Tibial nerve (tissue), 4 donors: ENCODE measurements at regions not wholly inside any gene's neighbourhood (a gene's known extent, or its start where the extent isn't known, plus 50 kb on each side); places are given as distances from the start of the nearest gene placed in this dataset.

Experiments
- CTCF ChIP-seq, 5 experiments: fragments of 200-600 bp in 3 of 5; fragments of 450-650 bp in 2 of 5; sonication (generic) in 3 of 5; IDR thresholded peaks; one replicate each; pipeline ENCODE4 v1.5.1; 2016 to 2019; ENCODE audit warnings: antibody characterized with exemption in 5 of 5, mild to moderate bottlenecking in 3 of 5, moderate library complexity in 2 of 5
- EP300 ChIP-seq, 2 donors: sonication (generic); formaldehyde crosslinking; IDR thresholded peaks; one replicate each; pipeline ENCODE4 v1.6.1; 2017; ENCODE audit warnings: antibody characterized with exemption in 2 of 2, mild to moderate bottlenecking in 1 of 2
- POLR2A ChIP-seq, 2 donors: fragments of 450-650 bp; IDR thresholded peaks; one replicate each; pipeline ENCODE4 v1.6.1; 2017; ENCODE audit warnings: antibody characterized with exemption in 2 of 2, mild to moderate bottlenecking in 2 of 2, moderate library complexity in 2 of 2

DNA sequence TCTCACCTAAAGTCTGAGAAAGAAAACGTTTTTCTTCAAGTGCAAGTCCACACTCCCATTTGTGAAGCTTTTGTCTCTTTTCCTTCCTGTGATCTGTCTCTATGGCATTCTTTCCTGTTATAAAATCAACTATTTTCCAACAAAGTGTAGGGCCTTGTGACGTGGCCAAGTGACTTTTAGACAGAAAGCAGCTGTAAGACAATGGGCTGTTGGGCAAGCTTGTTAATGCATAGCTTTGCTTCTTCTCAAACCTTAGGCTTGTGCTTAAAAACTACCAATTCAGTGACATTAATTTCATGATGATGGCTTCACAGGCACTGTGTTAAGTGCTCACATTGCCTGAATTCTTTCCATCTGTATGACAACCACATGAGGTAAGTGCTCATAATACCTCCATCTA lies 83.5 kb downstream of the VCY1B start:
- TF ChIP-seq CTCF (IDR thresholded peaks at IDR 0.05) (no peak), POLR2A (IDR thresholded peaks at IDR 0.05) (no peak), EP300 (IDR thresholded peaks at IDR 0.05) (no peak)
